IMR-90 (cell line): ENCODE measurements at regions not wholly inside any gene's neighbourhood (a gene's known extent, or its start where the extent isn't known, plus 50 kb on each side); places are given as distances from the start of the nearest gene placed in this dataset.

Source experiments
- ATAC-seq: fragments of 200-7000 bp; cut with Tn5 transposase; 2 replicates; pipeline ENCODE4 v1.9.1; 2020; ENCODE audit warnings: low read depth, mild to moderate bottlenecking, moderate library complexity
- BruUV-seq: library from RNA; stranded (reverse); fragments of 400-500 nt; replicated peaks from 2 replicates; lab custom pipeline; 2021; lab: Mats Ljungman, UMichigan
- CTCF ChIA-PET: fragments of 300-600 bp; formaldehyde crosslinking; extraction: SDS; loops from one replicate; lab custom pipeline; 2021; ENCODE audit warnings: antibody characterized with exemption; lab: Yijun Ruan, JAX
- POLR2A ChIA-PET: fragments of 300-600 bp; sonication (Branson Sonifier 250); formaldehyde crosslinking; loops from one replicate; lab custom pipeline; 2022; ENCODE audit warnings: antibody characterized with exemption; ENCODE audit not compliant: unreplicated experiment; lab: Charles Lee
- DNase-seq: peaks from one replicate; pipeline ENCODE4 v3.0.0; 2013
- H2AFZ ChIP-seq: replicated peaks from 2 replicates; pipeline ENCODE3; 2013; ENCODE audit warnings: low read length, mild to moderate bottlenecking; ENCODE audit not compliant: poor library complexity
- H2AK5ac ChIP-seq: 2 replicates; pipeline ENCODE4 v1.6.1; 2013; ENCODE audit warnings: low read depth, low read length, inconsistent platforms
- H2AK9ac ChIP-seq: replicated peaks from 2 replicates; pipeline ENCODE3; 2013; ENCODE audit warnings: mild to moderate bottlenecking, low read depth, low read length, moderate library complexity; ENCODE audit not compliant: poor library complexity
- H2BK120ac ChIP-seq: 2 replicates; pipeline ENCODE4 v1.6.1; 2013; ENCODE audit warnings: low read depth, low read length, inconsistent platforms
- H2BK15ac ChIP-seq: 3 replicates; pipeline ENCODE4 v1.6.1; 2013; ENCODE audit warnings: low read depth, low read length, inconsistent platforms
- H2BK20ac ChIP-seq: 2 replicates; pipeline ENCODE4 v1.6.1; 2013; ENCODE audit warnings: low read depth, mild to moderate bottlenecking, inconsistent platforms, low read length, moderate library complexity
- H2BK5ac ChIP-seq: 2 replicates; pipeline ENCODE4 v1.6.1; 2013; ENCODE audit warnings: mild to moderate bottlenecking, low read depth, low read length, inconsistent platforms; ENCODE audit not compliant: poor library complexity, severe bottlenecking
- H3K14ac ChIP-seq: replicated peaks from 2 replicates; pipeline ENCODE4 v1.6.1; 2013; ENCODE audit warnings: low read depth, low read length, inconsistent platforms
- H3K18ac ChIP-seq: 2 replicates; pipeline ENCODE4 v1.6.1; 2013; ENCODE audit warnings: low read depth, low read length, control low read depth
- H3K23ac ChIP-seq: 2 replicates; pipeline ENCODE4 v1.6.1; 2013; ENCODE audit warnings: low read depth, low read length, inconsistent platforms
- H3K27ac ChIP-seq: 2 replicates; pipeline ENCODE4 v1.5.1; 2013; ENCODE audit warnings: mild to moderate bottlenecking, control low read depth, low read length; ENCODE audit not compliant: insufficient read depth
- H3K27me3 ChIP-seq: 2 replicates; pipeline ENCODE4 v1.6.1; 2013; ENCODE audit warnings: low read length; ENCODE audit not compliant: control insufficient read depth, insufficient read depth
- H3K36me3 ChIP-seq: 2 replicates; pipeline ENCODE4 v1.6.1; 2013; ENCODE audit warnings: low read length, mixed read lengths; ENCODE audit not compliant: control insufficient read depth, insufficient read depth
- H3K4ac ChIP-seq: 2 replicates; pipeline ENCODE4 v1.6.1; 2013; ENCODE audit warnings: low read depth, low read length, inconsistent platforms
- H3K4me1 ChIP-seq: 2 replicates; pipeline ENCODE4 v1.6.1; 2013; ENCODE audit warnings: low read length, mixed read lengths; ENCODE audit not compliant: control insufficient read depth, insufficient read depth
- H3K4me2 ChIP-seq: 2 replicates; pipeline ENCODE4 v1.6.1; 2013; ENCODE audit warnings: low read depth, mild to moderate bottlenecking, control low read depth, low read length, moderate library complexity
- H3K4me3 ChIP-seq: 2 replicates; pipeline ENCODE4 v1.5.1; 2013; ENCODE audit warnings: low read depth, mild to moderate bottlenecking, control low read depth, low read length, moderate library complexity; ENCODE audit not compliant: insufficient read depth
- H3K56ac ChIP-seq: 2 replicates; pipeline ENCODE4 v1.6.1; 2013; ENCODE audit warnings: low read length, inconsistent platforms; ENCODE audit not compliant: insufficient read depth; ENCODE audit errors: extremely low read depth
- H3K79me1 ChIP-seq, 2 experiments: 2 replicates each; pipeline ENCODE4 v1.6.1; 2013; ENCODE audit warnings: low read length in 2 of 2, inconsistent platforms in 1 of 2, low read depth in 1 of 2
- H3K9ac ChIP-seq: 2 replicates; pipeline ENCODE4 v1.6.1; 2013; ENCODE audit warnings: low read depth, low read length, control low read depth
- H3K9me1 ChIP-seq: 2 replicates; pipeline ENCODE4 v1.6.1; 2013; ENCODE audit warnings: low read length, inconsistent platforms; ENCODE audit not compliant: insufficient read depth
- H3K9me3 ChIP-seq: 2 replicates; pipeline ENCODE4 v1.6.1; 2013; ENCODE audit warnings: low read length; ENCODE audit not compliant: control insufficient read depth, insufficient read depth
- H4K20me1 ChIP-seq: 2 replicates; pipeline ENCODE4 v1.6.1; 2013; ENCODE audit warnings: low read length, inconsistent platforms; ENCODE audit not compliant: insufficient read depth
- H4K5ac ChIP-seq: 2 replicates; pipeline ENCODE4 v1.6.1; 2013; ENCODE audit warnings: mild to moderate bottlenecking, low read depth, low read length, control low read depth
- H4K8ac ChIP-seq, 2 experiments: 2 replicates each; pipeline ENCODE4 v1.6.1; 2013; ENCODE audit warnings: low read depth in 2 of 2, low read length in 2 of 2, control low read depth in 1 of 2, inconsistent platforms in 1 of 2
- H4K91ac ChIP-seq: 2 replicates; pipeline ENCODE4 v1.6.1; 2013; ENCODE audit warnings: low read depth, low read length, inconsistent platforms; ENCODE audit not compliant: insufficient read depth
- BHLHE40 ChIP-seq: fragments of 150-350 bp; IDR thresholded peaks from 2 replicates; pipeline ENCODE4 v1.6.1; 2016; ENCODE audit warnings: mild to moderate bottlenecking, low read depth, low read length
- CEBPB ChIP-seq: IDR thresholded peaks from 2 replicates; pipeline ENCODE4 v1.6.1; 2012; ENCODE audit warnings: low read depth, low read length, improper control_type of control experiment
- CHD1 ChIP-seq: IDR thresholded peaks from 2 replicates; pipeline ENCODE4 v1.6.1; 2012; ENCODE audit warnings: low read depth, low read length, improper control_type of control experiment
- CTCF ChIP-seq: conservative IDR thresholded peaks from 2 replicates; pipeline ENCODE4 v1.5.1; 2012; ENCODE audit warnings: mild to moderate bottlenecking, low read depth, low read length, improper control_type of control experiment
- ELK1 ChIP-seq: fragments of 150-350 bp; IDR thresholded peaks from 2 replicates; pipeline ENCODE4 v1.6.1; 2016; ENCODE audit warnings: low read depth, mild to moderate bottlenecking, low read length, moderate library complexity, borderline replicate concordance
- FOS ChIP-seq: fragments of 150-350 bp; IDR thresholded peaks from 2 replicates; pipeline ENCODE4 v1.6.1; 2016; ENCODE audit warnings: low read depth, low read length
- MAFK ChIP-seq: IDR thresholded peaks from 2 replicates; pipeline ENCODE4 v1.6.1; 2012; ENCODE audit warnings: low read depth, low read length, improper control_type of control experiment
- MAZ ChIP-seq: IDR thresholded peaks from 2 replicates; pipeline ENCODE4 v1.6.1; 2012; ENCODE audit warnings: low read depth, mild to moderate bottlenecking, low read length, improper control_type of control experiment, moderate library complexity, borderline replicate concordance
- MXI1 ChIP-seq: IDR thresholded peaks from 2 replicates; pipeline ENCODE4 v1.6.1; 2012; ENCODE audit warnings: low read depth, mild to moderate bottlenecking, low read length, moderate library complexity, borderline replicate concordance
- NFE2L2 ChIP-seq: fragments of 150-350 bp; IDR thresholded peaks from 2 replicates; pipeline ENCODE4 v1.6.1; 2016; ENCODE audit warnings: low read depth, mild to moderate bottlenecking, low read length
- POLR2A ChIP-seq: IDR thresholded peaks from 2 replicates; pipeline ENCODE4 v1.6.1; 2012; ENCODE audit warnings: mild to moderate bottlenecking, low read depth, low read length
- RAD21 ChIP-seq: IDR thresholded peaks from 2 replicates; pipeline ENCODE4 v1.6.1; 2012; ENCODE audit warnings: low read length, improper control_type of control experiment
- RCOR1 ChIP-seq: IDR thresholded peaks from 2 replicates; pipeline ENCODE4 v1.6.1; 2012; ENCODE audit warnings: mild to moderate bottlenecking, low read length, improper control_type of control experiment; ENCODE audit not compliant: insufficient replicate concordance
- RFX5 ChIP-seq: IDR thresholded peaks from 2 replicates; pipeline ENCODE4 v1.8.0; 2012; ENCODE audit warnings: low read depth, mild to moderate bottlenecking, low read length, moderate library complexity
- SMC3 ChIP-seq: fragments of 150-350 bp; IDR thresholded peaks from 2 replicates; pipeline ENCODE4 v1.6.1; 2016; ENCODE audit warnings: low read depth, mild to moderate bottlenecking, antibody characterized with exemption, low read length, moderate library complexity
- USF2 ChIP-seq: fragments of 150-350 bp; IDR thresholded peaks from 2 replicates; pipeline ENCODE4 v1.6.1; 2017; ENCODE audit warnings: mild to moderate bottlenecking, antibody characterized with exemption, low read length, low read depth
- WGBS, 2 experiments: methylation state at CpG; one replicate each; pipeline versions ENCODE4 v1.1.5 to v1.1.7; 2013; ENCODE audit warnings: missing lambda C conversion rate in 2 of 2; ENCODE audit not compliant: insufficient read length in 1 of 2; ENCODE audit errors: extremely low coverage in 2 of 2; 5-methylcytosine and 5-hydroxymethylcytosine counted together
- dilution Hi-C: fragments of 300-500 bp; cut with HindIII; formaldehyde crosslinking; loops from one replicate; pipeline ENCODE4 v1.14.3; 2018; ENCODE audit warnings: low sequenced_read_pairs; ENCODE audit not compliant: unreplicated experiment
- in situ Hi-C: fragments of 300-500 bp; cut with MboI; formaldehyde crosslinking; loops from 3 replicates; pipeline ENCODE4 v1.14.3; 2019; ENCODE audit warnings: low sequenced_read_pairs, inconsistent platforms, mixed read lengths
- intact Hi-C: fragments of 100-400 bp; cut with micrococcal nuclease; formaldehyde crosslinking; loops from 2 replicates; pipeline ENCODE4 v1.10.0; 2022

GRCh38 chr10:123544986-123545385, 121.2 kb upstream of the GPR26 start:
- intact Hi-C loops = no loop called here
- H3K4me3 ChIP-seq = no peak overlapping the region
- no peak overlapping the region for H4K8ac ChIP-seq
- no peak overlapping the region for H4K5ac ChIP-seq
- no peak overlapping the region for H2BK5ac ChIP-seq
- ChIA-PET CTCF (no interaction called here), POLR2A (no interaction called here)
- no TSS peak for BruUV-seq
- no peak overlapping the region for H2AK5ac ChIP-seq
- H3K23ac ChIP-seq = no peak overlapping the region
- H3K4ac ChIP-seq = no peak overlapping the region
- no peaks in the 10 kb centered on the region for H3K9me3 ChIP-seq
- WGBS, 2 experiments = no CpG with 5 or more reads among the region's 3 CpGs
- TF ChIP-seq CHD1 = no peak
- no peak for TF ChIP-seq SMC3
- TF ChIP-seq MAZ = no peak
- no peak for TF ChIP-seq ELK1
- TF ChIP-seq RFX5 = no peak
- no peak for TF ChIP-seq CEBPB
- no peak for TF ChIP-seq NFE2L2
- no peak for TF ChIP-seq FOS
- no peak for TF ChIP-seq RCOR1
- no peak for TF ChIP-seq RAD21
- no peak for TF ChIP-seq MXI1
- no peak for TF ChIP-seq POLR2A
- no peak for TF ChIP-seq MAFK
- no peak for TF ChIP-seq BHLHE40
- no peak for TF ChIP-seq CTCF
- no peak for TF ChIP-seq USF2
- no peak overlapping the region for H2BK120ac ChIP-seq
- H3K4me1 ChIP-seq = no peaks in the 10 kb centered on the region
- in situ Hi-C loops = no loop called here
- H3K9ac ChIP-seq = no peak overlapping the region
- H3K27ac ChIP-seq = no peak overlapping the region
- H2AK9ac ChIP-seq = no peak overlapping the region
- no peak overlapping the region for H3K4me2 ChIP-seq
- no peaks in the 10 kb centered on the region for H4K20me1 ChIP-seq
- H2AFZ ChIP-seq = no peak overlapping the region
- H3K14ac ChIP-seq = no peak overlapping the region
- no peaks in the 10 kb centered on the region for H3K9me1 ChIP-seq
- dilution Hi-C loops = no loop called here
- H3K18ac ChIP-seq = no peak overlapping the region
- H3K56ac ChIP-seq = no peak overlapping the region
- H3K27me3 ChIP-seq = no peaks in the 10 kb centered on the region
- H2BK15ac ChIP-seq = no peak overlapping the region
- ATAC-seq (no peak), DNase-seq (no peak)
- no peak overlapping the region for H2BK20ac ChIP-seq
- H3K79me1 ChIP-seq = no peaks in the 10 kb centered on the region
- H3K36me3 ChIP-seq = no peaks in the 10 kb centered on the region
- H4K91ac ChIP-seq = no peak overlapping the region
